ENCODE measurements at regions not wholly inside any gene's neighbourhood (a gene's known extent, or its start where the extent isn't known, plus 50 kb on each side); places are given as distances from the start of the nearest gene placed in this dataset.

DNA sequence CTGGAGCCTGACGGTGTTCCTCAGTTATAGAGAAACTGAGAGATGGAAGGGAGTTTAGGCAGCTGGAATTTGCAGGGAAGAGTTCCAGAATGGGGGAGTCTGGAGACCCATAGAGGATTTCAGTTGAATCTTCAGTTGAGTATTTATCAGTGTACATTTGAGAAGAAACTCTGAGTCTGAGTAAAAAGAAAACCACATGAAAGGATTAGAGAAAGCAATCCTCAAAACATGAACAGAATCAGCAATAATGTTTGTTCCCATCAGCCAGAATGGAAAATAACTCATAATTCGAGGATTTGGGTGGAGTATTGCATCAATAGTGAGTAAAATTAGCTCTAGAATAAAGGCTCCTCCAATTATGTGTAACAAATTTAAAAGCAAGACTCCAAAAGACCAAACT lies 130.0 kb upstream of the AHR start:
- TF ChIP-seq, protein P1, sequence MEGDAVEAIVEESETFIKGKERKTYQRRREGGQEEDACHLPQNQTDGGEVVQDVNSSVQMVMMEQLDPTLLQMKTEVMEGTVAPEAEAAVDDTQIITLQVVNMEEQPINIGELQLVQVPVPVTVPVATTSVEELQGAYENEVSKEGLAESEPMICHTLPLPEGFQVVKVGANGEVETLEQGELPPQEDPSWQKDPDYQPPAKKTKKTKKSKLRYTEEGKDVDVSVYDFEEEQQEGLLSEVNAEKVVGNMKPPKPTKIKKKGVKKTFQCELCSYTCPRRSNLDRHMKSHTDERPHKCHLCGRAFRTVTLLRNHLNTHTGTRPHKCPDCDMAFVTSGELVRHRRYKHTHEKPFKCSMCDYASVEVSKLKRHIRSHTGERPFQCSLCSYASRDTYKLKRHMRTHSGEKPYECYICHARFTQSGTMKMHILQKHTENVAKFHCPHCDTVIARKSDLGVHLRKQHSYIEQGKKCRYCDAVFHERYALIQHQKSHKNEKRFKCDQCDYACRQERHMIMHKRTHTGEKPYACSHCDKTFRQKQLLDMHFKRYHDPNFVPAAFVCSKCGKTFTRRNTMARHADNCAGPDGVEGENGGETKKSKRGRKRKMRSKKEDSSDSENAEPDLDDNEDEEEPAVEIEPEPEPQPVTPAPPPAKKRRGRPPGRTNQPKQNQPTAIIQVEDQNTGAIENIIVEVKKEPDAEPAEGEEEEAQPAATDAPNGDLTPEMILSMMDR (IDR thresholded peaks at IDR 0.05; ENCODE audit: insufficient read depth, low read length, poor library complexity, severe bottlenecking) = no peak
- no peak for TF ChIP-seq EZH2phosphoT487 (conservative IDR thresholded peaks at IDR 0.05; ENCODE audit: low read length)
